Peyer's patch (tissue), 4 donors: ENCODE measurements at regions not wholly inside any gene's neighbourhood (a gene's known extent, or its start where the extent isn't known, plus 50 kb on each side); places are given as distances from the start of the nearest gene placed in this dataset.

Source experiments
- CTCF ChIP-seq, 6 experiments: fragments of 450-650 bp in 4 of 6; fragments of 200-600 bp in 2 of 6; sonication (generic) in 1 of 6; IDR thresholded peaks; one replicate each; pipeline ENCODE4 v1.5.1; 2017 to 2019; ENCODE audit warnings: antibody characterized with exemption in 6 of 6, mild to moderate bottlenecking in 3 of 6, moderate library complexity in 1 of 6
- POLR2A ChIP-seq, 2 donors: fragments of 450-650 bp; IDR thresholded peaks; one replicate each; pipeline ENCODE4 v1.5.1; 2017; ENCODE audit warnings: antibody characterized with exemption in 2 of 2, mild to moderate bottlenecking in 2 of 2, moderate library complexity in 2 of 2

GRCh38 chr2:16252891-16253290, 312.5 kb downstream of the MYCN start:
- TF ChIP-seq POLR2A (IDR thresholded peaks at IDR 0.05) (no peak), CTCF (IDR thresholded peaks at IDR 0.05) (no peak)
